MM.1S (cell line): ENCODE measurements at regions not wholly inside any gene's neighbourhood (a gene's known extent, or its start where the extent isn't known, plus 50 kb on each side); places are given as distances from the start of the nearest gene placed in this dataset.

Source experiments
- EZH2 ChIP-seq: fragments of 300-600 bp; sonication (generic); optimal IDR thresholded peaks from 2 replicates; pipeline ENCODE3; 2017; ENCODE audit warnings: low read depth, mild to moderate bottlenecking, antibody characterized with exemption, low read length, mixed read lengths
- TF ChIP-seq, protein P1 (sequence below): fragments of 300-600 bp; sonication (generic); IDR thresholded peaks from 2 replicates; pipeline ENCODE4 v1.5.1; 2016; ENCODE audit warnings: antibody characterized with exemption, low read length, mixed read lengths

DNA sequence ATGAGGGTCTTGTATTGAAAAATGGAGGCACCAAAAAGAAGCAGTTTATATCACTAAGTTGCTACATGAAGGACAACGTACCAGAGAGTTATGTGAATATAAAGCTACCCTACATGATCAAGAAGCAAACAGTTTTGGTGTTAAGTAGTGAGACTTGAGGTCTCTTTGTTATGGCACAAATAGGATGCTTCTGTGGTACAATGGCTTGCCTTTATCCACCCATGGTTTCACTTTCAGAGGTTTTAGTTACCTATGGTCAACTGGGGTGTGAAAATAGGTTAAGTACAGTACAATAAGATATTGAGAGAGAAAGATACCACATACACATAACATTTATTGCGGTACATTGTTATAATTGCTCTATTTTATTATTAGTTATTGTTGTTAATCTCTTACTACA, 229.2 kb upstream of the SLIT2 start:
- TF ChIP-seq, protein P1, sequence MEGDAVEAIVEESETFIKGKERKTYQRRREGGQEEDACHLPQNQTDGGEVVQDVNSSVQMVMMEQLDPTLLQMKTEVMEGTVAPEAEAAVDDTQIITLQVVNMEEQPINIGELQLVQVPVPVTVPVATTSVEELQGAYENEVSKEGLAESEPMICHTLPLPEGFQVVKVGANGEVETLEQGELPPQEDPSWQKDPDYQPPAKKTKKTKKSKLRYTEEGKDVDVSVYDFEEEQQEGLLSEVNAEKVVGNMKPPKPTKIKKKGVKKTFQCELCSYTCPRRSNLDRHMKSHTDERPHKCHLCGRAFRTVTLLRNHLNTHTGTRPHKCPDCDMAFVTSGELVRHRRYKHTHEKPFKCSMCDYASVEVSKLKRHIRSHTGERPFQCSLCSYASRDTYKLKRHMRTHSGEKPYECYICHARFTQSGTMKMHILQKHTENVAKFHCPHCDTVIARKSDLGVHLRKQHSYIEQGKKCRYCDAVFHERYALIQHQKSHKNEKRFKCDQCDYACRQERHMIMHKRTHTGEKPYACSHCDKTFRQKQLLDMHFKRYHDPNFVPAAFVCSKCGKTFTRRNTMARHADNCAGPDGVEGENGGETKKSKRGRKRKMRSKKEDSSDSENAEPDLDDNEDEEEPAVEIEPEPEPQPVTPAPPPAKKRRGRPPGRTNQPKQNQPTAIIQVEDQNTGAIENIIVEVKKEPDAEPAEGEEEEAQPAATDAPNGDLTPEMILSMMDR = no peak
- TF ChIP-seq EZH2 = no peak
